ENCODE measurements at regions not wholly inside any gene's neighbourhood (a gene's known extent, or its start where the extent isn't known, plus 50 kb on each side); places are given as distances from the start of the nearest gene placed in this dataset.

GRCh38 chr10:126783806-126784557, 113.5 kb upstream of the C10orf90 start:
- no peak for TF ChIP-seq CTCF (IDR thresholded peaks at IDR 0.05 in 8 of 11, conservative IDR thresholded peaks at IDR 0.05 in 3 of 11)
- no peak for TF ChIP-seq POLR2A (IDR thresholded peaks at IDR 0.05)
- no peak for TF ChIP-seq POLR2AphosphoS5 (IDR thresholded peaks at IDR 0.05)

Measured in spleen (tissue), 7 donors.